SU-DHL-6 (cell line): ENCODE measurements at regions not wholly inside any gene's neighbourhood (a gene's known extent, or its start where the extent isn't known, plus 50 kb on each side); places are given as distances from the start of the nearest gene placed in this dataset.

Experiments used
- EZH2phosphoT487 ChIP-seq: fragments of 200-600 bp; sonication (generic), shearing (Covaris generic); conservative IDR thresholded peaks from 2 replicates; pipeline ENCODE4 v1.6.1; 2018; ENCODE audit warnings: mild to moderate bottlenecking, antibody characterized with exemption, low read length, moderate library complexity, mixed read lengths
- TF ChIP-seq, protein P1 (sequence below): fragments of 200-600 bp; sonication (generic); IDR thresholded peaks from one replicate; pipeline ENCODE4 v1.5.1; 2017; ENCODE audit warnings: antibody characterized with exemption, mild to moderate bottlenecking, low read length, moderate library complexity; ENCODE audit not compliant: insufficient read depth, poor library complexity, severe bottlenecking

DNA sequence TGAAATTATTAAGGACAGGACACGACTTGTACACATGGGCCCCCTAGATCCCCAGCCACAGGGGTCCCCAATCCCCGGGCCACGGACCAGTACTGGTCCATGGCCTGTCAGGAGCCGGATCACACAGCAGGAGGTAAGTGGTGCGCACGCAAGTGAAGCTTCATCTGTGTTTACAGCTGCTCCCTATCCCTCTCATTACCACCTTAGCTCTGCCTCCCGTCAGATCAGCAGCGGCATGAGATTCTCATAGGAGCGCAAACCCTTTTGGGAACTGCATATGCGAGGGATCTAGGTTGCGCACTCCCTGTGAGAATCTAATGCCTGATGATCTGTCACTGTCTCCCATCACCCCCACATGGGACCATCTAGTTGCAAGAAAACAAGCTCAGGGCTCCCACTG is 137.8 kb upstream of the ZFHX3 start:
- TF ChIP-seq EZH2phosphoT487 = no peak
- TF ChIP-seq, protein P1, sequence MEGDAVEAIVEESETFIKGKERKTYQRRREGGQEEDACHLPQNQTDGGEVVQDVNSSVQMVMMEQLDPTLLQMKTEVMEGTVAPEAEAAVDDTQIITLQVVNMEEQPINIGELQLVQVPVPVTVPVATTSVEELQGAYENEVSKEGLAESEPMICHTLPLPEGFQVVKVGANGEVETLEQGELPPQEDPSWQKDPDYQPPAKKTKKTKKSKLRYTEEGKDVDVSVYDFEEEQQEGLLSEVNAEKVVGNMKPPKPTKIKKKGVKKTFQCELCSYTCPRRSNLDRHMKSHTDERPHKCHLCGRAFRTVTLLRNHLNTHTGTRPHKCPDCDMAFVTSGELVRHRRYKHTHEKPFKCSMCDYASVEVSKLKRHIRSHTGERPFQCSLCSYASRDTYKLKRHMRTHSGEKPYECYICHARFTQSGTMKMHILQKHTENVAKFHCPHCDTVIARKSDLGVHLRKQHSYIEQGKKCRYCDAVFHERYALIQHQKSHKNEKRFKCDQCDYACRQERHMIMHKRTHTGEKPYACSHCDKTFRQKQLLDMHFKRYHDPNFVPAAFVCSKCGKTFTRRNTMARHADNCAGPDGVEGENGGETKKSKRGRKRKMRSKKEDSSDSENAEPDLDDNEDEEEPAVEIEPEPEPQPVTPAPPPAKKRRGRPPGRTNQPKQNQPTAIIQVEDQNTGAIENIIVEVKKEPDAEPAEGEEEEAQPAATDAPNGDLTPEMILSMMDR = no peak
